ENCODE measurements at regions not wholly inside any gene's neighbourhood (a gene's known extent, or its start where the extent isn't known, plus 50 kb on each side); places are given as distances from the start of the nearest gene placed in this dataset.

- TF ChIP-seq CTCF (IDR thresholded peaks at IDR 0.05; ENCODE audit: insufficient read depth, low read depth, low read length) (no peak), EZH2 (IDR thresholded peaks at IDR 0.05; ENCODE audit: insufficient read depth, low read length) (no peak)
Measured at GRCh38 chr3:145869958-145870357, 291.0 kb downstream of the PLOD2 start.

All from astrocyte (in vitro differentiated cells and primary cell).